Breast epithelium (tissue), 4 donors: ENCODE measurements at regions not wholly inside any gene's neighbourhood (a gene's known extent, or its start where the extent isn't known, plus 50 kb on each side); places are given as distances from the start of the nearest gene placed in this dataset.
A peak's percentile ranks its signal among the peaks of the same experiment; 100 is the strongest.

Source experiments
- DNase-seq, 2 donors: peaks; one replicate each; pipeline ENCODE4 v3.0.0-alpha.2; 2019; ENCODE audit warnings: low spot score in 2 of 2
- H3K27ac ChIP-seq, 2 donors: fragments of 200-600 bp; sonication (generic) in 1 of 2; one replicate each; pipeline ENCODE4 v1.5.1; 2016 to 2019; ENCODE audit warnings: mild to moderate bottlenecking in 1 of 2
- H3K27me3 ChIP-seq, 2 donors: fragments of 200-600 bp; sonication (generic) in 1 of 2; one replicate each; pipeline versions ENCODE4 v1.5.1 to v1.6.0; 2017 to 2019; ENCODE audit warnings: control low read depth in 1 of 2, mild to moderate bottlenecking in 1 of 2
- H3K36me3 ChIP-seq: fragments of 200-600 bp; one replicate; pipeline ENCODE4 v1.5.1; 2019
- H3K4me1 ChIP-seq, 2 donors: fragments of 200-600 bp; sonication (generic); one replicate each; pipeline ENCODE4 v1.5.1; 2016 to 2019; ENCODE audit warnings: control low read depth in 1 of 2
- H3K4me3 ChIP-seq, 3 donors: fragments of 200-600 bp; sonication (generic); 1 replicate in 2 of 3; 2 replicates in 1 of 3; pipeline ENCODE4 v1.5.1; 2016 to 2019; ENCODE audit warnings: mild to moderate bottlenecking in 3 of 3, moderate library complexity in 2 of 3
- H3K9me3 ChIP-seq, 2 donors: fragments of 200-600 bp; sonication (generic) in 1 of 2; one replicate each; pipeline ENCODE4 v1.5.1; 2016 to 2019; ENCODE audit warnings: control low read depth in 1 of 2
- POLR2A ChIP-seq: fragments of 450-650 bp; IDR thresholded peaks from one replicate; pipeline ENCODE4 v1.6.1; 2016; ENCODE audit warnings: antibody characterized with exemption, mild to moderate bottlenecking, moderate library complexity
- POLR2AphosphoS5 ChIP-seq, 3 donors: sonication (generic); formaldehyde crosslinking; IDR thresholded peaks; one replicate each; pipeline ENCODE4 v1.6.1; 2017; ENCODE audit warnings: antibody characterized with exemption in 3 of 3
- intact Hi-C: fragments of 100-400 bp; cut with DNase I; formaldehyde crosslinking; loops from one replicate; pipeline ENCODE4 v1.15.1; 2023; ENCODE audit warnings: low total_unique reads
- TF ChIP-seq, protein P1 (sequence below), 3 donors: fragments of 450-650 bp; IDR thresholded peaks; one replicate each; pipeline ENCODE4 v1.5.1; 2016 to 2017; ENCODE audit warnings: antibody characterized with exemption in 3 of 3, mild to moderate bottlenecking in 3 of 3, moderate library complexity in 3 of 3

DNA sequence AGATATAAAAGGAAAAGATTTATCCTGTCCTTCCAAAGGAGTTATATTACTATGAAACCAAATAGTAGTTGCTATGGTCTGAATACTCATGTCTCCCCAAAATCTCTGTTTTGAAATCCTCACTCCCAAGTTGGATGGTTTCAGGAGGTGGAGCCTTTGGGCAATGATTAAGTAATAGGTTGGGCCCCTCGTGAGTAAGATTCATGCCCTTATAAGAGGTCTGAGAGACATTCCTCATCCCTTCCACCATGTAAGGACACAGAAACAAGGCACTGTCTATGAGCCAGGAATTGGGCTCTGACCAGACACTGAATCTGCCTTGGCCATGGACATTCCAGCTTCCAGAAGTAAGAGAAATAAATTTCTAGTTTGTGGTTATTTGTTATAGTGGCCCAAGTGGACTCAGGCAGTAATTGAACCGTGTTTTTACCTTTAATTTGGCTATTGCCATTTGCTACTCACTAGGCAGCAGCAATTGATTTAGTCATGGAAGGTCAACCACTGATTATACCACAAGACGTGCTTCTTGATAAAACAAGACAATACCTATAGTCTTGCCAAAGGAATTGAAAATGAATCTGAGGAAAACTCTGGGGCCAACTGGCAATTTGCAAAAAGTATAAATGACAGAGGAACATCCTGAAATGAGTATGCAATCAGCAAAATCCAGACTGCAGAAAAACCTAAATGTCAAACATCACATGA is 717.4 kb upstream of the SPRY2 start:
- H3K27me3 ChIP-seq: no peaks in the 10 kb centered on the region
- H3K9me3 ChIP-seq: no peaks in the 10 kb centered on the region
- no peaks in the 10 kb centered on the region for H3K4me1 ChIP-seq
- intact Hi-C loops: no loop called here
- TF ChIP-seq, protein P1, sequence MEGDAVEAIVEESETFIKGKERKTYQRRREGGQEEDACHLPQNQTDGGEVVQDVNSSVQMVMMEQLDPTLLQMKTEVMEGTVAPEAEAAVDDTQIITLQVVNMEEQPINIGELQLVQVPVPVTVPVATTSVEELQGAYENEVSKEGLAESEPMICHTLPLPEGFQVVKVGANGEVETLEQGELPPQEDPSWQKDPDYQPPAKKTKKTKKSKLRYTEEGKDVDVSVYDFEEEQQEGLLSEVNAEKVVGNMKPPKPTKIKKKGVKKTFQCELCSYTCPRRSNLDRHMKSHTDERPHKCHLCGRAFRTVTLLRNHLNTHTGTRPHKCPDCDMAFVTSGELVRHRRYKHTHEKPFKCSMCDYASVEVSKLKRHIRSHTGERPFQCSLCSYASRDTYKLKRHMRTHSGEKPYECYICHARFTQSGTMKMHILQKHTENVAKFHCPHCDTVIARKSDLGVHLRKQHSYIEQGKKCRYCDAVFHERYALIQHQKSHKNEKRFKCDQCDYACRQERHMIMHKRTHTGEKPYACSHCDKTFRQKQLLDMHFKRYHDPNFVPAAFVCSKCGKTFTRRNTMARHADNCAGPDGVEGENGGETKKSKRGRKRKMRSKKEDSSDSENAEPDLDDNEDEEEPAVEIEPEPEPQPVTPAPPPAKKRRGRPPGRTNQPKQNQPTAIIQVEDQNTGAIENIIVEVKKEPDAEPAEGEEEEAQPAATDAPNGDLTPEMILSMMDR (IDR thresholded peaks at IDR 0.05): no peak
- TF ChIP-seq POLR2AphosphoS5 (IDR thresholded peaks at IDR 0.05): no peak
- no peak for TF ChIP-seq POLR2A
- no peak overlapping the region for H3K4me3 ChIP-seq
- no peak overlapping the region for H3K27ac ChIP-seq
- H3K36me3 ChIP-seq: no peaks in the 10 kb centered on the region
- no peak for DNase-seq

DNA sequence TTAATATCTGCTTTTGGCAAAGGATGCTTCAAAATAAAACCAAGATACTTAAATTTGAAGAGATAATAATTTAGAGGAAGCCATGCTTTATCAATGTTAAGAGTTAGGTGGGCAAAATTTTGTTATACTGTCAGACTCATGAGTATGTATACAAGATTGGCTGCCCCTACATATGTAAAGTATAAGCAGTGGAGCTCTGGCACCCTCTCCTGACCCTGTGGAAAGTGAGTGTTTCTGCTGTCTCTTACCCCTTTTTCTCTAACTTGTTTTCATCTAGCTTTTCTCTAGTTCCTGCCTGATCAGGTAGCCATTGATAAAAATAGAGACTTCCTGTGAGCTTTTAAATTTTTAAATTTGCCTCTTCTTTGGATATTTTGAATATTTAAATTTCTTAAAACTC is 710.9 kb upstream of the SPRY2 start:
- intact Hi-C loops: no loop called here
- Histone ChIP-seq H3K27me3 (no peaks in the 10 kb centered on the region), H3K4me1 (no peaks in the 10 kb centered on the region), H3K9me3 (no peaks in the 10 kb centered on the region), H3K4me3 (no peak overlapping the region), H3K36me3 (no peaks in the 10 kb centered on the region), H3K27ac (no peak overlapping the region)
- no peak for TF ChIP-seq POLR2A
- no peak for TF ChIP-seq POLR2AphosphoS5 (IDR thresholded peaks at IDR 0.05)
- TF ChIP-seq, protein P1 (IDR thresholded peaks at IDR 0.05): no peak
- DNase-seq: no peak

- H3K27me3 ChIP-seq: no peaks in the 10 kb centered on the region
- H3K27ac ChIP-seq: no peak overlapping the region
- no peak for DNase-seq
- intact Hi-C loops: no loop called here
- no peaks in the 10 kb centered on the region for H3K36me3 ChIP-seq
- TF ChIP-seq, protein P1 (IDR thresholded peaks at IDR 0.05): no peak
- TF ChIP-seq POLR2AphosphoS5 (IDR thresholded peaks at IDR 0.05) (no peak), POLR2A (no peak)
- H3K4me1 ChIP-seq: no peaks in the 10 kb centered on the region
- no peaks in the 10 kb centered on the region for H3K9me3 ChIP-seq
- H3K4me3 ChIP-seq: peak overlapping the region in 1 of 3 donors; percentile 10
These were observed 707.1 kb upstream of the SPRY2 start for GRCh38 chr13:81048026-81048461.

- H3K4me3 ChIP-seq: no peak overlapping the region
- DNase-seq: no peak
- no peaks in the 10 kb centered on the region for H3K36me3 ChIP-seq
- no peak for TF ChIP-seq POLR2A
- TF ChIP-seq POLR2AphosphoS5 (IDR thresholded peaks at IDR 0.05): no peak
- TF ChIP-seq, protein P1 (IDR thresholded peaks at IDR 0.05): no peak
- peaks cover 0 to 6% of the 10 kb centered on the region in 2 donors for H3K9me3 ChIP-seq
- H3K27me3 ChIP-seq: no peaks in the 10 kb centered on the region
- H3K27ac ChIP-seq: no peak overlapping the region
- intact Hi-C loops: no loop called here
- H3K4me1 ChIP-seq: no peaks in the 10 kb centered on the region
These were observed 700.8 kb upstream of the SPRY2 start for GRCh38 chr13:81041761-81042160.

DNA sequence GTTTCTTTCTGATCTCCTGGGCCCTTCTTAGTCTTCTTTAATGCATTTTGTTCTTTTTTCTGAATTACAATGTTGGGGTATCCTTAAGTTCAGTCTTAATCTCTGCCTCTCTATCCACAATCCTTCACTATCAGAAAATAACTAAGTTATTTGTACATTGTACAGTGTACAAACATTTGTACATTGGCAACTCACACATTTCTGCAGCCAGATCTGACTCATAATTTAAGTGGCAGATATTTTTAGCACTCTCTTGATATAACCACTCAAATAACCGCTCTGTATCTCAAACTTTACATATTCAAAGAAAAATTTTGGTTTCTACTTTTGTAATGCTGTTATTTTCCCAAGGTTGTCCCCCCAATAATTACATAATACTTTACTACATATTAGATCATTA is 691.1 kb upstream of the SPRY2 start:
- Histone ChIP-seq H3K4me1 (no peaks in the 10 kb centered on the region), H3K9me3 (no peaks in the 10 kb centered on the region), H3K36me3 (no peaks in the 10 kb centered on the region), H3K27ac (no peak overlapping the region), H3K4me3 (no peak overlapping the region), H3K27me3 (no peaks in the 10 kb centered on the region)
- intact Hi-C loops: no loop called here
- TF ChIP-seq, protein P1 (IDR thresholded peaks at IDR 0.05): no peak
- TF ChIP-seq POLR2A (no peak), POLR2AphosphoS5 (IDR thresholded peaks at IDR 0.05) (no peak)
- DNase-seq: no peak
